ENCODE measurements at regions not wholly inside any gene's neighbourhood (a gene's known extent, or its start where the extent isn't known, plus 50 kb on each side); places are given as distances from the start of the nearest gene placed in this dataset.

DNA sequence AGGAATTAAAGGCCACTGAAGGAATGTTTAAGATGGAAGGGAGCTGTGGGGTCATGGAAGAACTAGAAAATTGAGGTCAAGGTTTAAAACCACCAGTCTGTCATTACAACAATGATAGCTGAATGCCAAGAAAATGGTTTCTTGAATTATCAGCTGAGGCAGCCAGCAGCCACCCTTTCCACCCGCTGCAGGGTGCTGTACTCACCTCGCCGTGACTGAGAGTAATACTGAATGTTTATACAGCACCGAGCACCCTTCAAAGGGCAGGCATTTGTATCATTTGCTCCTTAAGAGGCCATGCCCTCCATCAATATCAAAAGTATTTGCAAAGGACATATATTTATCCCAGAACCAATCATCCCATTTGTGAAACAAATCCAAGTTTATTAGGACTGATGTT is 402.8 kb downstream of the VPS13C start:
- TF ChIP-seq, protein P1, sequence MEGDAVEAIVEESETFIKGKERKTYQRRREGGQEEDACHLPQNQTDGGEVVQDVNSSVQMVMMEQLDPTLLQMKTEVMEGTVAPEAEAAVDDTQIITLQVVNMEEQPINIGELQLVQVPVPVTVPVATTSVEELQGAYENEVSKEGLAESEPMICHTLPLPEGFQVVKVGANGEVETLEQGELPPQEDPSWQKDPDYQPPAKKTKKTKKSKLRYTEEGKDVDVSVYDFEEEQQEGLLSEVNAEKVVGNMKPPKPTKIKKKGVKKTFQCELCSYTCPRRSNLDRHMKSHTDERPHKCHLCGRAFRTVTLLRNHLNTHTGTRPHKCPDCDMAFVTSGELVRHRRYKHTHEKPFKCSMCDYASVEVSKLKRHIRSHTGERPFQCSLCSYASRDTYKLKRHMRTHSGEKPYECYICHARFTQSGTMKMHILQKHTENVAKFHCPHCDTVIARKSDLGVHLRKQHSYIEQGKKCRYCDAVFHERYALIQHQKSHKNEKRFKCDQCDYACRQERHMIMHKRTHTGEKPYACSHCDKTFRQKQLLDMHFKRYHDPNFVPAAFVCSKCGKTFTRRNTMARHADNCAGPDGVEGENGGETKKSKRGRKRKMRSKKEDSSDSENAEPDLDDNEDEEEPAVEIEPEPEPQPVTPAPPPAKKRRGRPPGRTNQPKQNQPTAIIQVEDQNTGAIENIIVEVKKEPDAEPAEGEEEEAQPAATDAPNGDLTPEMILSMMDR (IDR thresholded peaks at IDR 0.05): no peak
- intact Hi-C loops (cut with DNase I): no loop called here
- peaks cover 0 to 8% (median 0%) of the 10 kb centered on the region in 11 donors for H3K9me3 ChIP-seq
- no peak overlapping the region for H3K4me3 ChIP-seq
- H3K4me1 ChIP-seq: peaks cover 0 to 7% (median 0%) of the 10 kb centered on the region in 9 donors
- ATAC-seq (no peak), DNase-seq (no peak)
- no peaks in the 10 kb centered on the region for H3K36me3 ChIP-seq
- peaks cover 0 to 13% (median 0%) of the 10 kb centered on the region in 7 donors for H3K27me3 ChIP-seq
- H3K27ac ChIP-seq: no peak overlapping the region
- WGBS, 2 donors: 91% methylated on average over 4 of the region's 4 CpGs

DNA sequence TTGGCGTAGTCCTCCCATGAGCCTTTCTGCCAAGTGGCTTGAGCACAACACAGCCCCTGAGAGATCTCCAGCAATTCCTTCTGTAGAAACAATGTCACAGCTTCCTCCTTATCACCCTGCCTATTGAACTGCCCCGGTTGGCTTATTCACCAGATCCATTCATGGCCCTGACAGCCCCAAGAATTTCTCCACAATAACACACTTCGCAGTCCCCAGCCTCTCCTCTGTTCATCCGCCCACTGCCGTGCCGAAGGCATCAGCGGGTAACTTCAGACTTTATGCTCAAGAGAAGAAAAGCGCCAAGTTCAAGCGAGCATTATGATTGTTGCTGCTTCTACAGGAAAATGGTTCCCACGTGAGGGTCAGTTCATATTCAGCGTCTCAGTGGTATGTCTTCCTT is 403.9 kb downstream of the VPS13C start:
- 92 to 94% methylated on average over 11 of the region's 11 CpGs for WGBS, 2 donors
- Histone ChIP-seq H3K4me1 (peaks cover 0 to 7% (median 0%) of the 10 kb centered on the region in 9 donors), H3K36me3 (no peaks in the 10 kb centered on the region), H3K4me3 (no peak overlapping the region), H3K9me3 (peaks cover 0 to 8% (median 0%) of the 10 kb centered on the region in 11 donors), H3K27ac (peak overlapping the region in 1 of 10 donors; percentile 26), H3K27me3 (peaks cover 0 to 12% (median 0%) of the 10 kb centered on the region in 7 donors)
- DNase-seq (no peak), ATAC-seq (no peak)
- TF ChIP-seq, protein P1 (IDR thresholded peaks at IDR 0.05): no peak
- intact Hi-C loops (cut with DNase I): no loop called here

DNA sequence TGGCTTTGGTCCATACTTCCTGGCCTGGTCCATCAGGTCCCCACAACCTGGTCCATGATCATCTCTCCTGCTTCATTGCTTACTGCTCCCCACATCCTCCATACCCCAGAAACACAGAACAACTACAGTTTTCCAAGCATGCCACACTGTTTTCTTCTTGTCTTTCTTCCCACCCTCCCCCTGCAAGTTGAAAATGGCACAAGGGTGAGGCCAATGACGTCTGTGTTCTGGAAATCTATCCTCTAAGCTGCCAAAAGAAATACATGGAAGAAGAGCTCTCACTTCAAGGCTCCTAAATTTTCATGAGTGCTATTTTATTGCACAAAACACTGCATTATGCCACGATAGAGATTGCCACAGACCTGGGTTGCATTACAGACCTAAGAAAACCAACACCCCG is 404.4 kb downstream of the VPS13C start:
- intact Hi-C loops (cut with DNase I): no loop called here
- Histone ChIP-seq H3K4me3 (no peak overlapping the region), H3K4me1 (peaks cover 0 to 7% (median 0%) of the 10 kb centered on the region in 9 donors), H3K36me3 (no peaks in the 10 kb centered on the region), H3K27ac (peak overlapping the region in 4 of 10 donors; percentile 34 to 69 (median 52)), H3K27me3 (peaks cover 0 to 16% (median 0%) of the 10 kb centered on the region in 7 donors), H3K9me3 (peaks cover 0 to 8% (median 0%) of the 10 kb centered on the region in 11 donors)
- peak in 2 of 8 donors; percentile 14 to 54 for ATAC-seq
- TF ChIP-seq, protein P1 (IDR thresholded peaks at IDR 0.05): no peak
- 71 to 78% methylated on average over 3 of the region's 3 CpGs for WGBS, 2 donors
- DNase-seq: no peak

DNA sequence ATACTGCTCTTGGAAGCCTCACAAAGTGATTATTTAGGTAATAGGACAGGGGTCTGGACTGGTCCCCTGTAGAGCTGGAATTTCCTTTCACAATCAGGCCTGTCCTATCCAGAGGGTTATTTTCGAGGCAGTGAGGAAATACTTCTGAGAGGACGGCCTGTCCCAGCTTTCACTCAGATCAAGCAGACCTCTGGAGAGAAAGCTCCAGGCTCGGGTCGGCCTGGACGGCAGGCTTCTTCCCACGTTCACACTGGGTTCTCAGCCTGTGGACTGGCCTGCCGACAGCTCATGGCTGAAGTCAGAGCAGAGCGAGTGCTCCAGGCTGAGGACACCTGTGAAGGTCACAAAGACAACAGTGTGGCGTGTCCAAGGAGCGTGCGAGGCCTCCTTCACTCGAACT is 405.3 kb downstream of the VPS13C start:
- DNase-seq (no peak), ATAC-seq (peak in 7 of 8 donors; percentile 56 to 80 (median 72))
- Histone ChIP-seq H3K27ac (peak overlapping the region in 7 of 10 donors; percentile 31 to 69 (median 50)), H3K4me1 (peaks cover 0 to 7% (median 0%) of the 10 kb centered on the region in 9 donors), H3K27me3 (peaks cover 0 to 9% (median 0%) of the 10 kb centered on the region in 7 donors), H3K9me3 (peaks cover 0 to 8% (median 0%) of the 10 kb centered on the region in 11 donors), H3K36me3 (no peaks in the 10 kb centered on the region), H3K4me3 (no peak overlapping the region)
- TF ChIP-seq, protein P1 (IDR thresholded peaks at IDR 0.05): no peak
- 68 to 72% methylated on average over 12 of the region's 12 CpGs for WGBS, 2 donors
- intact Hi-C loops (cut with DNase I): no loop called here

Data from heart right ventricle (tissue), 16 donors.